Epithelial cell of esophagus (primary cell): ENCODE measurements at regions not wholly inside any gene's neighbourhood (a gene's known extent, or its start where the extent isn't known, plus 50 kb on each side); places are given as distances from the start of the nearest gene placed in this dataset.

ENCODE experiments used
- DNase-seq: peaks from one replicate; pipeline ENCODE4 v3.0.0; 2010; ENCODE audit warnings: low read depth
- H3K4me3 ChIP-seq: 2 replicates; pipeline ENCODE4 v1.5.1; 2011; ENCODE audit warnings: mild to moderate bottlenecking, low read length, control low read depth
- CTCF ChIP-seq: IDR thresholded peaks from 2 replicates; pipeline ENCODE4 v1.5.1; 2011; ENCODE audit warnings: low read depth, mild to moderate bottlenecking, low read length, control low read depth, inconsistent platforms; ENCODE audit not compliant: insufficient read depth; ENCODE audit errors: missing control alignments

GRCh38 chr11:81359476-81359875, 1374.2 kb downstream of the FAM181B start:
- TF ChIP-seq CTCF, result no peak
- no peak overlapping the region for H3K4me3 ChIP-seq
- peak; percentile 16 for DNase-seq

GRCh38 chr11:81345609-81346008, 1388.1 kb downstream of the FAM181B start:
- no peak for DNase-seq
- H3K4me3 ChIP-seq, result no peak overlapping the region
- TF ChIP-seq CTCF, result no peak

GRCh38 chr11:81342966-81343365, 1390.7 kb downstream of the FAM181B start:
- no peak for DNase-seq
- no peak overlapping the region for H3K4me3 ChIP-seq

GRCh38 chr11:81340225-81340624, 1393.4 kb downstream of the FAM181B start:
- no peak for DNase-seq
- TF ChIP-seq CTCF, result no peak
- no peak overlapping the region for H3K4me3 ChIP-seq

More at GRCh38 chr11:81342966-81343365, 1390.7 kb downstream of the FAM181B start:
- no peak for TF ChIP-seq CTCF

GRCh38 chr11:81339521-81339920, 1394.1 kb downstream of the FAM181B start:
- H3K4me3 ChIP-seq, result no peak overlapping the region
- TF ChIP-seq CTCF, result no peak

GRCh38 chr11:81337756-81338155, 1395.9 kb downstream of the FAM181B start:
- H3K4me3 ChIP-seq, result no peak overlapping the region
- TF ChIP-seq CTCF, result no peak
- no peak for DNase-seq

More at GRCh38 chr11:81339521-81339920, 1394.1 kb downstream of the FAM181B start:
- DNase-seq, result no peak

GRCh38 chr11:81332276-81332675, 1401.4 kb downstream of the FAM181B start:
- no peak overlapping the region for H3K4me3 ChIP-seq
- no peak for DNase-seq
- no peak for TF ChIP-seq CTCF
